NCI-H524 (cell line): ENCODE measurements at regions not wholly inside any gene's neighbourhood (a gene's known extent, or its start where the extent isn't known, plus 50 kb on each side); places are given as distances from the start of the nearest gene placed in this dataset.
"Not testable (repeated sequence)": the region's sequence is repeated elsewhere in the genome, so short reads cannot be mapped to it uniquely, and the experiment has no call there.

Experiments
- DNase-seq, 2 experiments: peaks; one replicate each; lab custom pipeline; 2025; lab: John Stamatoyannopoulos, UW

DNA sequence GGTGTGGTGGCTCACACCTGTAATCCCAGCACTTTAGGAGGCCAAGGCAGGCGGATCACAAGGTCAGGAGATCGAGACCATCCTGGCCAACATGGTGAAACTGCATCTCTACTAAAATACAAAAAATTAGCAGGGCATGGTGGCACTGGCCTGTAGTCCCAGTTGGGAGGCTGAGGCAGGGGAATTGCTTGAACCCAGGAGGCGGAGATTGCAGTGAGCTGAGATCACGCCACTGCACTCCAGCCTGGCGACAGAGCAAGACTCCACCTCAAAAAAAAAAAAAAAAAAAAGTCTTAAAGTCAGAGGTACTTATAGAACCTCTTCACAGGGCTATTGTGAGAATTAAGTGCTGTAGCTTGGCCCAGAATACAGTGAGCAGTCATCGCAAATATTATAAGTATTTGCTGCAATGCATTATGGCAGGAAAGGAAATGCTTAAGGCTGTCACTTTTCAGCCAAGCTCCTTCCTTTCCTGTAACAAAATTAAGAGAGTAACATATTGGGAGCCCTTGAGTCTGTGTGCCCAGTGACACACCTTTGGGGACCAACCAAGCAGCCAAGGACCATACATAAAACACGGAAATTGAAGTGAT lies 110.9 kb upstream of the HAND1 start:
- not testable (repeated sequence) for DNase-seq

DNA sequence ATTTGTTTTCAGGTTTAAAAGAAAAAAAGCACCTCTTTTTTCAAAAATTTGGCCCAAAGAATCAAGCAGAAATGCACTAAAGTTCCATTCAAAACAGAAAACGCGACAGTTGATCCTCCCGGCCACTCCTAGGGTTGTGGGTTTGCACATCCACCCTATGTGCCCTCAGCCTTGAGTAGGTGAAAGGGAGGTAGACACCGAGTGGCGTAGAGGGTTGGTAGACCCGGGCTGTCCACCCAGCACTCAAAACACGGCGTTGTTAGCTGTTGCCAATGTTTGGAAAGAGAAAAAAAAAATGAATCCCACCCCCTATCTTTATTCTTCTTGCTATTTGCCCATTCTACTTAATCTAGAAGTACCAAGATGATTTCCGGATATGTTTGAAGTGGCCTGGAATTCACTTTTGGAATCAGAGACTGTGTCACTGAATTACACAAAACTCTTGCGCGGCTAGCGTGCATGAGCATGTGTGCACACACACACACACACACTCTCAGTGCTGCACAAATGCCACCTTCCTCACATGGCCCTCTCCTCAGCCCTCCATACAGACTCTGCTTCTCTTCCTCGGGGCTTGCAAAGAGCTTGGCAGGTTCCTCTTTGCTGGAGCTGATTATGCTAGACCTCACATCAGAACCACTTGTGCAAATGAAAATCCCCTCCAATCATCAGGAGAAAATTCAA lies 110.2 kb upstream of the HAND1 start:
- no peak for DNase-seq

DNA sequence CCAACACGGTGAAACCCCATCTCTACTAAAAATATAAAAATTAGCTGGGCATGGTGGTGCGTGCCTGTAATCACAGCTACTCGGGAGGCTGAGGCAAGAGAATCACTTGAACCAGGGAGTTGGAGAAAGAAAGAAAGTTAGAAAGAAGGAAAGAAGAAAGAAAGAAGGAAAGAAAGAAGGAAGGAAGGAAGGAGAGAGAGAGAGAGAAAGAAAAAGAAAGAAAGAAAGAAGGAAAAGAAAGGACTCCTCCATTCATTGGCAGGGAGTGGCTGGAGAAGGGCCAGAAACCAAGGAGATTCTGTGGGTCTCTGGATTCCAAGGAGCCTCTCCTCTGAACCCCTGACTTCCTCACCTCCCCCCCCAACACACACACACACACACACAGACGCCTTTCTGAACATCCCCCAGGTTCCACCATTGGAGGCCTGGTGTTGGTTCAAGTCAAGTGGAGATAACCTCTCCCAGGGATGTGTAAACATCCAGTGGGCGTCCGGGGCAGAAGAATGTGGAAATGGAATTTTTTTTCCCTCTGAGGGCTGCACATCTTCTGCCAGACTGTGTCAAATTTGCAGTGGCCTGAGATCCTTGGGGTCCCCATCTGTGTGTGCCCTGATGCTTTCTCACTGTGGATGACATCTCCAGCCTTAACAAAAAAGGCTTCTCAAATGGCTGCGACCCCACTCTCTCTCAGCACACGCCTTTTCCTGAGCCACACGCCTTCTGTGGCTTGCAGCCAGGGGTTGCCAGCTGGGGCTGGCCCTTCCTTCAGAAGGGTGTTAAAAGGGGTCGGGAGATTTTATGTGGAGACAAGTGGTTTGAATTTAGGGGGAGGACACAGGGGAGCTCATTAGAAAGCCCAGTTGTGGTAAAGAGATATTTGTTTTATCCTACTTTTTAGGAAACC lies 109.3 kb upstream of the HAND1 start:
- peak; percentile 10 to 40 for DNase-seq

DNA sequence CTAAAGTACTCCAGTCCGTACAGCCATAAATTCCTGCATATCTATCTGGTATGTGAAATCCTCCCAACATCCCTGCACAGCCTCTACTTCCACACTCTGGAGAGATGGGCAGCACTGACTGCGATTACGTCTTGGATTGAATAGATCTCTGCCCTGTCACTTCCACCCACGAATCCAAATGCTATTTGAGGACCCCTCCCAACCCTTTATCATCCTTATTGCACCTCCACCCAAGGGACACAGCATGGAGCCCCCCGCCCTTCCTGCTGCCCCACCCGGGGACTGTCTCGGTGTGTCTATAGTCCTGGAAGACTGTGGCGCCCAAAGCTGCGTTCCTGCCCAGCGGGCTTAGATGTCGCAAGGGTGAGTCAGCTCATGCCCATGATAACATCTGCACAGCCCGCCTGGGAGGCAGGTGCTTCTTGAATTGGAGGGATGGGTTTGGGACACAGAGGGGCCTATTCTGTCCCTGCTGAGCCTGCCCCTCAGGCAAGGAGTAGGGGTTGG lies 105.7 kb upstream of the HAND1 start:
- no peak for DNase-seq

DNA sequence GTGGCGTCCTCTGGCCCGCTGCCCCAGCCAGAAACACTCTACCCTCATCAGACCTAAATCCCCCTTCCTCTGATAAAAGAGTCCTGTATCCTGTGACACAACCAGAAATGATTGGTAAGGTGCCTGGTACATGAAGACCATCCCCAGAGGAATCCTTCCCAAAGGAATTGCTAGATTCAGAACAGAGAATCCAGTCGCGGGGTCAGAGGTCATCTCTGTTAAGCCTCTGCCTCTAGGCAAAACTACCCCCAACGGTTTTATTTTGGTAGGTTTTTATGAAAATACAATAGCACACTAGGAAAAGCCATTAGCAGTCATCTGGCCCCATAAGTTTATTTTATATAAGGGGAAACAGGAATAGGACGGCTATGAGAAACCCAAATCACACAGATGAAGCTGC lies 102.4 kb upstream of the HAND1 start:
- no peak for DNase-seq

DNA sequence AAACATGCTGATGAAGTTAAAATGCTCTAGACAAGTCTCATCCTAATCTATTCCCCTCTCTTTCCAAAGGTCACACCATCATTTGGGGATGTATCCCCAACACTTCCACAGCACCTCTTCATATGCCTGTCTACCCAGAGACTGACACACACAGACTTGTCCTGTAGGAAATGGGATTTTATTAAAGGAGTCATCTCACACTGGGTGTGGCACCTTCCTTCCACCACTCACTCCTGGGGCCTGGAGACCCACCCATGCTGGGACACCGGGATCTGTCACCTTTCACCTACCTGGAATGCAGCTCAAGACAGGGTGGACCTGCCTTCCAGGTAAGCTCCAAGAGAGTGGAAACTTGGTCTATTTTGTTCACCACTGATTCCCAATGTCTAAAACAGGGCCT lies 99.4 kb upstream of the HAND1 start:
- DNase-seq, result no peak

DNA sequence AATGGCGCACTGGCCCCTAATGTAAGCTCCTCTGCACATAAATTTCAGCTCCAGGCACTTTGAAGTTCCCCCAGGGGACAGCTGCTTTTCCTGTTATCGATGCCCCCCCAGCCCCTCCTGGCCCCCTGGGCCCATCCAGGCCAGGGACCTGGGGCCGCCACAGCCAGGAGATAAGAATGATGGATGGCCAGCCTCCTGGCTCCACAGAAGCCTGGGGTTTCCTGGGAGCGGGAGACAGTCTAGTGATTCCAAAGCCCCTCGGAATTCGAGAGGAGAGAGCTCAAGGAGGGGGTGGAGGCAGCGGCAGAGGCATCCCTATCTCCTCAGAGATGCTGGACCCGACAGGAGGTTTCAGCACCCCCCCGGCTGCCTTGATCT lies 98.4 kb upstream of the HAND1 start:
- no peak for DNase-seq

DNA sequence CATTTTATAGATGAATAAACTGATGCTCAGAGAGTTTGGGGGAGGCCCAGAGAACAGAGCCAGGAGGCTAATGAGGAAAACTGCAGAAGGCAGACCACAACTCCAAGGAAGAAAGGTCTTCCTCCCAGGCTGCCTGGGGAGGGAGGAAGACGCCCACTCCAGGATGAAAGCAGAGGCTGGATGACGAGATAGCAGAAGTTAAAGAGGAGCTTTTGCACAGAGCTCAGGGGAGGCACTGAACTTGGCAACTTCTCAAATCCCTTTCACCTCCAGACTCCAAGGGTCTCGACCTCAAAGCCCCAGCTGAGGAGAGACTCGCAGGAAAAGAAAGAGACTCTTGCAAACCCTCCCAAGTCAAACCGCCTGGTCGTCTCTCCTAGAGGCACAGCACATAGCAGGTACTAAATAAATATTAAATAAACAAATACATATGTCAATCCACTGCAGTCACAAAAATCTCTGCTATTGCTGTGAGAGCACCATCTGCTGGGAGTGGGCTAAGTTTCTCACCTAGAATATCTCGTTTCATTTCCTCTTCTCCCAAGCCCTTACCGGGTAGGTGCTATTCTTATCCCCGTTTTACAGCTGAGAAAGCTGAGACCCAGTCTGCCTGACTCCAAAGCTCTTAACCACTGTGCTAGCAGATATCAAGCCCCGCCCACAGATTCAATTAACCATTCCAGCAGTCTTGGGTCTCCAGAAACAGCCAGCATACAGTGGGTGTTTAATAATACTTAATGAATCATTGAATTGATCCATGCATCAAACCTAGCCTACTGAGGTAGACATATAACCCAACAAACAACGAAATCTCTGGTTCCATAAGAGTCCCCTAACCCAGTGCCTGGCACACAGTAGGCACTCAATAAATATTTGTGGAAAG lies 97.8 kb upstream of the HAND1 start:
- DNase-seq, result peak in 1 of 2 experiments; percentile 43

DNA sequence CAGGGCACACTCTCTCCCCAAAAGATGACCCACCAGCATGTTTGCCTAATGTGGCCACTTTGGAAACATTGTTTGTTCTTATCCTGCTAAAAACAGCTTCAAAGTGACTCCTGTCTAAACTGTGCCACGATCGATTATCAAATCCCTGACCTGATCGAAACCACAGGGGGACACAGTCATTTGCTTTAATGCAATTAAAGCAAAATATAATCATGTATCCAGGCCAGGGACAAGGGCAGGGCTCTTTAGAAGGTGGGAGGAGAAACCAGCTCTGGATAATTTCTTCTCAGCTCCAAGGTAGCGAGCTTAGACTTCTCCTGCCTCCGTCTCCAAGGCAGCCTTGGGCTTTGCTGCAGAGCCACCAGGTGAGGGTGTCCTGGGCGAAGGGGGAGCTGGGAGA lies 95.0 kb upstream of the HAND1 start:
- DNase-seq, result no peak

DNA sequence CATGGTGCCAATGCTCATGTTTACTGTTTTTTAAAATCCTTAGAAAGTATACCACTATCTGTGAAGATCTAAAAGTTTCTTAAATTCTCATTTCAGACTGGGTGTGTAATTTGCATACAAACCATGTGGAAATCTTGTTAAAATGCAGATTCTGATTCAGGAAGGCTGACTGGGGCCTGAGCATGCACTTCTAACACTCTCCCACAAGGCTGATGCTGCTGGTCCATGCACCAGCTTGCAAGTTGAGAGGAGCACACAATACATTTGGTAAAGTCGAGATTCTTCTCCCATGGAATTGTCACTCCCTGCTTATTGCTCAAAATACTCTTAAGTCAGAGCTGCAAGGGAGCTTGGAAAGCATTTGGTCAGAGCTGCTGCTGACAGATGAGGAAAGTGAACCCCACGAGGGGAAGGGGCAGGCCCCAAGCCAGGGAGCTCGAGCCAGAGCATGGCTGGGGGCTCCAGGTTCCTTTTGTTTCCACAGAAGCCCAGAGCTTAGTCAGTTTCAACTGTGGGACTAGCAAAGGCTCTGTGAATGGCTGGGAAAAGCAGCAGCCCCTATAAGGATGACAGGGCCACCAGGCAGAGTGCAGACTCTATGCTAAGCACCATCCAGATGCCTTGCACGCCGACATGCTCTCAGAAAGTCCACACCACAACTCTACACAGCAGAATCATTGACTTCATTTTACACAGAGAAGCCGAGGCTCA lies 93.5 kb upstream of the HAND1 start:
- DNase-seq, result no peak

DNA sequence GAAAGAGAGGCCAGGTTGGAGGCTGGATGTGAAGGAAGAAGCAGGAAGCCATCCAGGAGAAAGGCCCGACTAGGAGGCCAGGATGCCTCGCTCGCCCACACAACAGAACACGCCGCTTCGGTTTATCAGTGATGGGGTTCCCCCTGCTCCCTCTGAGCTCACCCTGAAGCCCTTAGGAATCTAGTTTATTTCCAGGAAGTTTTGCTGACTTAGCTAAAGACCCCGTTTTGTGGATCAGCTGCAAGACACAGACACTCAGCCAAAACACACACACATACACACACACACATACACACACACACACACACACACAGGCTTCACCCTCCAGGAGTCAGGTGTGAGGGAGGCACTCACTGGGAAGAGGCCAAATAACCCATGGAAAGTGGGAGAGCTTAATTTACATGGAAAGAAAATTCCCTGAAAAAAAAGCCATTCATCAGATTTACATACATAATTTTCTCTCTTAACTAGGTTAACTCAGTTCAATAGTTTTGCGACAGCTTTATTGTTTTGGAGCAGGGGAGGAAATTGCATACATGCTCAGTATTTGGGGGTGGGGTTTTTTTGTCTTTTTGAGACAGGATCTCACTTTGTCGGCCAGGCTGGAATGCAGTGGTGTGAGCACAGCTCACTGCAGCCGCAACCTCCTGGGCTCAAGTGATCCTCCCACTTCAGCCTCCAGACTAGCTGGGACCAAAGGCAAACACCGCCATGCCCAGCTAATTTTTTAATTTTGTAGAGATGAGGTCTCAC lies 92.7 kb upstream of the HAND1 start:
- DNase-seq, result no peak

DNA sequence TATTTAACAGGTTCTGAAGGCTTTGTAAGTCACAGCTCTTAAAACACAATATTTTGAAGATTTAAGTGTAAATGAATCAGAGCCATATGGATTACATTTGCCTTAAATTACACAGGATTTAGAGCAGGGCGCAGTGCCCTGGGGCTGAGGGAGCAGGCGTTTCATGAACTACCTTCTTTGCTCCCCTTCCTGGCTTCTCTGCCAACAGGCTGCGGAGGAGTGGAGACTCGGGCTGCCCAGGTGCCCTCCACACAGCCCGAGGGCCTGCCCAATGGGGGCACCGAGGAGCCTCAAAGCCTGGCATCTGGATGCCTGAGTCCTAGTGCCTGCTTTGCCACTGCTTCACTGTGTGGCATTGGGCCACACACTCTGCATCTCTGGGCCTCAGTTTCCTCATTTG lies 90.6 kb upstream of the HAND1 start:
- DNase-seq, result no peak

DNA sequence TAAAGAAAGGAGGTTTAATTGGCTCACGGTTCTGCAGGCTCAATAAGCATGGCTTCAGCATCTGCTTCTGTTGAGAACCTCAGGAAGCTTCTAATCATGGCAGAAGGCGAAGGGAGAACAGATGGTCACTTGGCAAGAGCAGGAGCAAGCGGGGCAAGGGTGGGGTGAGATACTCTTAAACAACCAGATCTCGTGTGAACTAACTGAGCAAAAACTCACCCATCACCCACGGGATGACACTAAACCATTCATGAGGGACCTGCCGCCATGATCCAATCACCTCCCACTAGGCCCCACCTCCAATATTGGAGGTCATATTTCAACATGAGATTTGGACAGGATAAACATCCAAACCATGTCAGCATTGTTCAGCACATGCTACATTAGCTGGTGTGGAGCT lies 89.1 kb upstream of the HAND1 start:
- peak; percentile 55 to 68 for DNase-seq

DNA sequence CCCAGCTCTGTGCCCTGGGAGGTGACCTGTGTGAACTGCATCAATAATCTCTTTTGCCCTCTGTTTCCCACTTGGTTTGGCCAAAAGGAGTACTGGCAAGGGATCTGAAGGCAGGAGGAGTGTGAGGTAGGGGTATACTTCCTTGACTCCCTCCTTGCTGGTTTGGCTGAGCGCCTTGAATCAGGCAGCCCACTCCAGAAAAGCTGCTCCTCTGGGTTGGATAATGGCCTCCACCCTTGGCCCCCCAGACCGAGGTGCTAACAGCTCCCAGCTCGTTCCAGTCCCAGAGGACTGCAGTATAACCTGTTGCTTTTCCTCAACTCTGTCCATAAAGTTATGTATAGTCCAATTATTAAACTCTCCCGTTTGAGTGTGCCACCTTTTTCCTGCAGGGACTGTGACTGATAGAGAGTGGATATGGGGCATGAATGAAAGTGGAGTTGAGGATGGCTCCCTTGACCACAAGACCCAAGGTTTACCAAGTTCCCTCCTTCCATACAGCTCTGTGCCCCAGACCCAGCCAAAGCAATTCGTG lies 88.2 kb upstream of the HAND1 start:
- no peak for DNase-seq

DNA sequence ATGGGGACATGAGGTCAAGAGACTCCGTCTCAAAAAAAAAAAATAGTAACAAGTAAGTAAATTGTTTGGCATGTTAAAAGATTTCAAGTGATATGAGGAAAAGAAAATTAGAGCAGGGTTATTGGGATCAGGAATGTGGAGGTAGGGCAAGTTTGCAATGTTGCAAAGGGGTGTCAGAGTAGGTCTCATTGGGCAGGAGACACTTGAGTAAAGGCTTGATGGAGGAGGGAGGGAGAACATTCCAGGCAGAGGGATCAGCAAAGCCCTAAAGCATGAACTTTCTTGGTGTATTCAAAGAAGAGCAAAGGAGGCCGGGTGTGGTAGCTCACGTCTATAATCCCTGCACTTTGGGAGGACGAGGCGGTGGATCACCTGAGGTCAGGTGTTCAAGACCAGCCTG lies 87.1 kb upstream of the HAND1 start:
- no peak for DNase-seq

DNA sequence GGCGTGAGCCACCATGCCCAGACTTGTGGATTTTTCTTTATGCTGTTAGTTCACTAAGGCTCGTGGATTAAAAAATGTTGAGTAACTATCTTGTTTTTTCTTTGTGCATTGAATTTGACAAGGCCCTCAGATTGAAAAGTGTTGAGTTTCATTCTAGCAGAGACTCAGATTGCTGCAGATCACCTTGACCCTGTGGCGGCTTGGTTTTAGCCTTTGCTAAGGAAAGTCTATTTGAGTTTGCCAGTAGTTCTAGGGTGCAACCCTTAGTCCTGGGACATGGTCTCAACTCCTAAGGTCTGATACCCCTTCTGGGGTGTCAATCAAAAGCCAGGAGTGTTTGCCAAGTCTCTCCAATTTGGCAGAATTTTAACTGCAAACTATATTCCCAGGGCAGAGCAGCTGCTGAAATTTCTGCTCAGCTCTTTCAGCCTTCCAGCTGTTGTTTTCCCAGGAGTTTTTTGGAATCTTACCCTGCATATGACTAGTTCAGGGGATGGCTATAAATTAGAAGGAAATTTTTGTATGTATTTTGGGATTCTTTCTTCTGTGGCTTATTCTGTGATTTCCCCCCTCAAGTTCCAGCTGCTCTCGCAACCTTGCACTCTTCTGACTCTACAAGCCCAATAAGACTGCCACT lies 84.3 kb upstream of the HAND1 start:
- no peak for DNase-seq

DNA sequence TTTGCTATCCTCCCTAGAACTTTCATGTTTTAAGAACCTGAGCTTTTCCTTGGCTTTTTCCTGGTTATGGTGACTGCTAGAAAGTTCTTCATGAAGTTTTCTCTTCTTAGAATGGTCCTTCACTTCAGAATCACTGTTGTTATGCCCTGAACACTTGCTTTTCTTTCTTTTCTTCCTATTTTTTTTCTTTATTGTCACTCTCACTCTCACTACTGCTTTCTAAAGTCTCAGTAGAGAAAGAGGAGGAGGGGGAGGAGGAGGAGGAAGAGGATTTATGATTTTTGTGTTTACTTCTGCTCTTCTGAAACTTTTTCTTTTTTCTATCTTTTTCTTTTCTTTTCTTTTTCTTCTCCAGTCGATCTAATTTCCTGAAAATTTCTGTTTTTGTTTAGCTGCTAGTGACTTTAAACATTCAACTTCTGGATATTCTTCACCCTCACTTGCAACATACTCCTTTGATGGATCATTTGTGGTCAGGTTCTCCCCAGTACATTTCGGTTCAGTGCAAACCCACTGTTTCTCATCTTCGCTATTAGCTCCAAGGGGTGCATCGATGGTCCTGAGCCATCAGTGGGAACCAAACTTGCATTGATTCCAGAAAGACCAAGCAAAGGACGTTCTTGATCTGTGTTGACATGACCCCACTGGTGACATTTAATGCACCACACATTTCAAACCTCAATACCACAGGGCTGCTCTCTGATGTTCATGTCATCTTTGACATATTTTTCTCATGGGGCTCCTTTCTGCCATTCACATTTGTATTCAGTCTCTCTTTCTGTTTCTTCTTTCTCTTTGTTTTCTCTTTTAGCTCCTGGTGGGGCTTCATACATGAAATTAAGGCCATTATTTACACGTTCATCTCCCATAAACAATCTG lies 81.6 kb upstream of the HAND1 start:
- DNase-seq, result no peak

DNA sequence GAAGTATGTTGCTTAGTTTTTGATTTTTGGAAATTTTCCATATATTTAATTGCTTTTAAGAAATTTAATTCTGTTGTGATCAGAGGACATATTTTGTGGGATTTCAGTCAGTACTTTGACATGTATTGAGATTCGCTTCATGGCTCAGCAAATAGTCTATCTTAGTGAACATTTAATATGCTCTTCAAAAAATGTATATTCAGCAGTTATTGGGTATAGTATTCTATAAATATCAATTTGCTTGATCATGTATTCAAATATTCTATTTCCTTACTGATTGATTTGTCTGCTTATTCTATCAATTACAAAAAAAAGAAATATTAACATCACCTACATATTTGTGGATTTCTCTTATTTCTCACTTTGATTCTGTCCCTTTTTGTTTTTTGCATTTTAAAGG lies 79.5 kb upstream of the HAND1 start:
- no peak for DNase-seq

DNA sequence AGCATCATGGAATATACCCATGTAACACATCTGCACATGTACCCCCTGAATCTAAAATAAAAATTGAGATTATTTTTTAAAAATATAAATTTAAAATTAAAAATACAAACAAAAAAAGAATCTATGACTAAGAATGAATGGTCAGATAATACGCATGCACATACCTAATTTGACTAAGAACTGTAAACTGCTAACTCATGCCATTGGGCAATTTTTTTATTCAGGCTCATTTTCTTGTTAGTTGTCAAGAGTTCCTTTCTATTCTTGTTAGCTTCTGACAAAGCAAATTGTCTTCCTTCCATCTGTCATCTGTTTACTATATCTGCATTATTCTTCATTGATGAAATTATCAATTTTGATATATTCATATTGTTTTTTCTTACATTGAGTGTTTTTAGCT lies 69.5 kb upstream of the HAND1 start:
- DNase-seq, result no peak
